Non-pigmented ciliary epithelial cell (primary cell): ENCODE measurements at regions not wholly inside any gene's neighbourhood (a gene's known extent, or its start where the extent isn't known, plus 50 kb on each side); places are given as distances from the start of the nearest gene placed in this dataset.
A peak's percentile ranks its signal among the peaks of the same experiment; 100 is the strongest.
"Not testable (repeated sequence)": the region's sequence is repeated elsewhere in the genome, so short reads cannot be mapped to it uniquely, and the experiment has no call there.

Experiments used
- DNase-seq: peaks from one replicate; pipeline ENCODE4 v3.0.0-alpha.2; 2010; ENCODE audit warnings: low read depth

DNA sequence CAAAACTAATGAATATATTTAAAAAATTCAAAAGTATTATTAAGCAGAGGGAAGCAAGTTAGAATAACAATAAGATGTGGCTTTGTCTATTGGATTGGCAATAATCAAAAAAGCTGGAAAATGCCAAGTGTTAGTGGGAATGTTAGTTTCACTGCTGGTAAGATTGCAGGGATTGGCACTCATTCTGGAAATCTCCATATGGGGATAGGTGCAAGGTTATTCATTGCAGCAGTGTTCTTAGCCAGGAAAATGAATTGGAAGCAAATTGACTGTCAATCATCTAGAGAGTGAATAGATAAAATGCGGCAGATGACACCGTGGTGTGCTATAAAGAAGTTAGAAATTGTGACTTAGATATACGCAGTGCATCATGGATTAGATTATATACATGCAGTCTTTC, 1615.5 kb upstream of the PCDH7 start:
- DNase-seq = no peak

DNA sequence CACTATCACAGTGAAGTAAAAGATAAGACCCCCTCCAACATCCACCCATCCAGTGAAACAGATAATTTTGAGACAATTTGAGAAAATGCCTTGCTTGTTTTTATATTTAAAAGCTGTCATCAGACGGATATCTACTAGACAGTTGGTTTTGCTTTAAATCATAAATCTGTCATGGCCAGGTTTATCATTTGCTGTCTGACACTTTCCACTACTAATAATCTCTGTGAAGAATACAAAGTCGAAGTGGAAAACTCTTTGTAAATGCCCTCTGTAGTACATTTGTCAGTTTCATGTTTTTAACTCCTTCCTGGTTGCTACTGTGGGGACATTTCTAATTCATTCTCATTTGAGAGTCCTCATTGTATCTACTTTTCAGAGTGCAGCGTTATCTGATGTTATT, 1606.2 kb upstream of the PCDH7 start:
- DNase-seq = no peak

- DNase-seq = not testable (repeated sequence)
Observed at GRCh38 chr4:29117231-29117722, 1602.9 kb upstream of the PCDH7 start.

DNA sequence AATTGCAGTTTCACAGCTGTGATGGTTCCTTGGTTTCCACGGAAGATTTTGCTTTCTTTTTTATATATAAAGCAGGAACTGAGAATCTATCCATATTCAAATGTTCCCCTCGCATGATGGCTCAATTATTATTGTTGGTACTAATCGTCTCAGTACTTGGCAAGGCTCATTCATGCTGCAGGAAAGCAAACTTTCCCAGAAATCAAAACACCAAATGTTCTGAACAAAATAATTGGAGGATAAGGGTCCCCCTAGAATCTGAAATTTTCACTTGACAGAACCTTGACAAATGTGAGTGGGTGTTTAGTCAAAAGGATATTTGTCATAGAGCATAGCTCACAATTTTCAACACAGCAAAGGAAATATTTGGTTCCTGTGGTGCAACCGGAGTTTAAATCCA, 1598.6 kb upstream of the PCDH7 start:
- DNase-seq = no peak

DNA sequence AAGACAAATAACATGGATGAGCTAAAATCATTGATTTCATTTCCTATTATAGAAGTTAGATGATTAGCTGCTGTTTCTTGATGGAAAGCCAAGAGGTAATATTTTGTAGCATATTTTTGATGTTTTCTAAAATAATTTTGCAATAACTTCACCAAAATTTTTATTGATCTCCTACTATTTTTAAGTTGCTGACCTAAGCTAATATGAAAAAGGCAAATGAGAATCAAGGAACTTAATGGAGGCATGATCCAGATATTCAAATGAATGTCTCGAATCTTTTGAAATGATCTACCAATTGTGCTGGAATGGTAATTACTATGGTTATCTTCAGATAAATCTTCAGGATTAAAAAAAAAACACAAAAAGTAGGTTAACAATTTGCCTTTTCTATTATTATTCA, 1591.4 kb upstream of the PCDH7 start:
- DNase-seq = no peak

- DNase-seq = no peak
Observed at GRCh38 chr4:29131304-29131703, 1588.9 kb upstream of the PCDH7 start.

DNA sequence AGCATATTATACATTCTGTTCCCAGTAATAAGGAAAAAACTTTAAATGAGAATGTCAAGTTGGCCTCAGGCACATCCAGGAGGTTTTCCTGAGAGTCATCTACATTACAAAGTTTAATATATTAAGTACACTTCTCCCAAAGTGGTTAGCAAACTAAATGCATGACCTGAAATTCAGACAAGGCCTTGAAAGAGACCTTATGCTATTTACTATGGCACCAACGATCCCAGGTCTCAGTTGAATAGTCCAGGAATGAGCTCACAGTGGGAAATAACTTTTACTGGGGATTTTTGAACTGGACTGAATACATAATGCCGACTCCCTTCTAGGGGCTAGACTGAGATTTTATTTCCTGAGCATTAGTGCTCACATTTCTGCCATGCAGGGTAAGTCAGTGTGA, 1577.5 kb upstream of the PCDH7 start:
- DNase-seq = no peak

GRCh38 chr4:29151584-29151983, 1568.6 kb upstream of the PCDH7 start:
- no peak for DNase-seq

DNA sequence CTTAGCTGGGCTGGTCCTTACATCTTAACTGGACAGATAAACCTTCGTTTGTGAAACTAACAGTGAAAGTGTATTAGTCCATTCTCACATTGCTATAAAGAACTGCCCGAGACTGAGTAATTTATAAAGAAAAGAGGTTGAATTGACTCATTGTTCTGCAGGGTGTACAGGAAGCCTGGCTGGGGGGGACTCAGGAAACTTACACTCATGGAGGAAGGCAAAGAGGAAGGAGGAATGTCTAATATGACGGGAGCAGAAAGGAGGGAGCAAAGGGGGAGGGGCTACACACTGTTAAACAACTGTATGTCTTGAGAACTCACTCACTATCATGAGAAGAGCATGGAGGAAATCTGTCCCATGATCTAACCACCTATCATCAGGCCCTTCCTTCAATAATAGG, 1566.5 kb upstream of the PCDH7 start:
- DNase-seq = no peak

DNA sequence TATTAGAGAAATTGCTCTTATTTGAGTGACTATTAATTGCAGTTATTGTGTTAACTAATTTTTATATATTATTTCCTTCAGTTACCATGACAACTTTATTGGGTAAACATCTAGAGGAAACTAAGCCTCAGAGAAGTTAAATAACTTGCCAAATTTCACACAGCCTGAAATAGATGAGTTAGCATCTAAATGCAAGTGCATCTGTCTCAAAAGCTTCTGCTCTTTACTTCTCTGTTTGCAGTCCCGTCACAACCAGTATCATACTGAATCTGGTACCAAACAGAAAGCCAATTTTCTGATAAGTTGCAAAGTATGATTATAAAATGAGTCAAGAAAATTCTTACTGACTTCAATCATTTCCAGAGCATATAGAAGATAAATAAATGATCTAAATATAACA, 1544.9 kb upstream of the PCDH7 start:
- DNase-seq = no peak

GRCh38 chr4:29199025-29199424, 1521.1 kb upstream of the PCDH7 start:
- no peak for DNase-seq

DNA sequence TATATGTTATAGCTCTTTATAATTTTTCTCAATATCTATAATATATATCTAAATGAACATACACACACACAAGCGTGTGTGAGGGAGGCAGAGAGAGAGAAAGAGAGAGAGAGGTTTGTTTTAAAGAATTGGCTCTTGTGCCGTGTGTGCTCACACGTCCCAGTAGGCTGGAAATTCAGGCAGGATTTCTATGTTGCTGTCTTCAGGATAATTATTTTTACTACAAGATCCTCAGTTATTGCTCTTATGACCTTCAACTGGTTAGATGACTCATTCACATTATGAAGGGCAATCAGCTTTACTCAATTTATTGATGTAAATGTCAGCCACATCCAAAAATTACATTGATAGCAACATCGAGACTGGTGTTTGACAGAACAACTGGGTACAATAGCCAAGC, 1520.7 kb upstream of the PCDH7 start:
- no peak for DNase-seq

DNA sequence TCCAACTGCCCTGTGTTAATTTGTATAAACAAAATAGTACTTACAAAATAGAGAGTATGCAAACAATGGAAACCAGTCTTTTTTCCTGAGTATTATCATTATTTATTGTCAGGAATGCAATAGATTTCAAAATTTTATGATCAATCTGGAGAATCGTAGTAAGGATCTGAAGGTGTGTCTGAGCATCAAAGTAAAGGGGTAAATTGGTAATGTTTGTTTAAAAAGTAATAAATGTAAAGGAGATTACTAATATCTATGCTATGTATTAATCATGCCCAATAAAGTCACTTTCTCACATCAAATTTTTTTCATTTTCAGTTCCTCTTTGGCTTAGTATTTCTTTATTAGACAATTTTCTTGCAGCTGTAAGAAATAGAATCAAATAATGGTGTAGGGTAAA, 1507.1 kb upstream of the PCDH7 start:
- DNase-seq = no peak

DNA sequence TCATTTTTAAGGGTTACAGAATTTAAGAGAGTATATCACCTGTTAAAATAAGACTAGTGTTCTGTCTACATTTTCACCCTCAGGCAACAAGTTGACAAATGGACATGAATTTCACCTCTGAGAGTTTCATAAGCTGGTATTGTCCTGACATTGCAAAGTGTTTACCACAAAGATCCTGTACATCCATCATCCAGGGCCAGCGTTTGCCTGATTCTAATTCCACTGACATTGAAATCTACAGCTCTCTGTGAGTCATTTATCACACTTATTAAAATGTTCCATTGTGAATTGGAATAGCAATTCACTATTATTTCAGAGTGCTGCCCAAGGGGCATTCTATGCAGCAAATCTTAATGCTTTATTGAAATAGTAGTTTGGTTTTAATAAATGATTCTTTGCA, 1499.4 kb upstream of the PCDH7 start:
- no peak for DNase-seq

GRCh38 chr4:29224911-29225310, 1495.3 kb upstream of the PCDH7 start:
- no peak for DNase-seq

- no peak for DNase-seq
Observed at GRCh38 chr4:29240641-29241040, 1479.5 kb upstream of the PCDH7 start.

- no peak for DNase-seq
Observed at GRCh38 chr4:29243054-29243453, 1477.1 kb upstream of the PCDH7 start.

GRCh38 chr4:29243851-29244250, 1476.3 kb upstream of the PCDH7 start:
- no peak for DNase-seq

DNA sequence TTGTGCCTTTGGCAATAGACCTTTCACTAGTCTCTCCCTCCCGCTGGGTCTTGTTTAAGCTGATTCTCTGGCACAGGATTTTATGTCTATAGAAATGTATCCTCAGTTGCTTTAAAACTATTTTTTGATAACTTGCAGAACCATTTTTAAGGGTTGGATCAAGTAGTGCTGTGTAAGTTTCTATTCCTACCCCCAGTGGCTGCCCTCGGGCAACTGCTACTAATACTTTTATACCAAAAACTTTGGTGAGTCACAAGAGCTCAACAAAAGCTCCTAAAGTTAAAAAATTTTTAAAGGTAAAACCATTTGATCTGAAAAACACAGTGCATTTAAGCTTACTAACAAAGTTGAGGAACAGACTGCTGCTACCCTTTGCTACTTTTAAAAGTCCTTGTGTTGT, 1460.6 kb upstream of the PCDH7 start:
- DNase-seq = no peak

GRCh38 chr4:29262986-29263385, 1457.2 kb upstream of the PCDH7 start:
- no peak for DNase-seq

GRCh38 chr4:29276150-29276549, 1444.0 kb upstream of the PCDH7 start:
- no peak for DNase-seq

DNA sequence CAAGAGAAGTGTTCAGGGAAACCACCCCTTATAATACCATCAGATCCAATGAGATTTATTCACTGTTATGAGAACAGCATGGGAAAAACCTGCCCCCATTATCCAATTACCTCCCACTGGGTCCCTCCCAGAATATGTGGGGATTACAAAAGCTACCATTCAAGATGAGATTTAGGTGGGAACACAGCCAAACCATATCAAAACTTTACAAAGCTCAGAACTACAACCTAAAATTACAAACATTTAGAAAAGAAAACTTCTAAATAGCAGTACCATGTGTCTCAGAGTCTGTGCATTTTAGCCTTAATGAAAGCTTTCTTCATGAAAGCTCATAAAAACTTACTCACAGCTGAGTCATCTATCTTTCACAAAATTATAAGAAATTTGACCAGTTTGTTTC, 1442.8 kb upstream of the PCDH7 start:
- DNase-seq = peak; percentile 11

DNA sequence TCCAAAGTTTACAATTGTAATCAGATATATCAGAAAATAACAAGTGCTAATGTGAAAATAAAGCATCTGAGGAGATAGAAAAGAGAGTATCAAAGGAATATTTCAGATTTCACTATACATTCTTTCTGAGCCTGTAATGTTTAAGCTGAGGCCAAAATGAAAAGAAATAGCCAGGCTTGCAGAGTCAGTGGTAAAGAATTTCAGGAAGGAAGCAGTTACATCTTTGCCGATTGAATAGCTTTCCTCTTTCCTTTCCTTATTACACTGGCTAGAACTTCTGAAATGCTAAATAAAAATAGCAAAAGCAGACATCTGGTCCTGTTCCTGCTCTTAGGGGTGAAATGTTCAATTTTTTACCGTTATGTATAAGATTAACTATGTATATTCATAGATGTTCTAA, 1441.6 kb upstream of the PCDH7 start:
- DNase-seq = peak; percentile 36

GRCh38 chr4:29289118-29289517, 1431.1 kb upstream of the PCDH7 start:
- DNase-seq = no peak

- DNase-seq = no peak
Observed at GRCh38 chr4:29295280-29295679, 1424.9 kb upstream of the PCDH7 start.
